GM21825 (cell line): ENCODE measurements at regions not wholly inside any gene's neighbourhood (a gene's known extent, or its start where the extent isn't known, plus 50 kb on each side); places are given as distances from the start of the nearest gene placed in this dataset.

ENCODE experiments used
- ATAC-seq: cut with Tn5 transposase; IDR thresholded peaks from one replicate; pipeline ENCODE4 v1.9.1; 2021; ENCODE audit warnings: mild to moderate bottlenecking, moderate library complexity; ENCODE audit not compliant: unreplicated experiment

- ATAC-seq = no peak
Measured at GRCh38 chr3:28726840-28727239, 378.2 kb upstream of the AZI2 start.

DNA sequence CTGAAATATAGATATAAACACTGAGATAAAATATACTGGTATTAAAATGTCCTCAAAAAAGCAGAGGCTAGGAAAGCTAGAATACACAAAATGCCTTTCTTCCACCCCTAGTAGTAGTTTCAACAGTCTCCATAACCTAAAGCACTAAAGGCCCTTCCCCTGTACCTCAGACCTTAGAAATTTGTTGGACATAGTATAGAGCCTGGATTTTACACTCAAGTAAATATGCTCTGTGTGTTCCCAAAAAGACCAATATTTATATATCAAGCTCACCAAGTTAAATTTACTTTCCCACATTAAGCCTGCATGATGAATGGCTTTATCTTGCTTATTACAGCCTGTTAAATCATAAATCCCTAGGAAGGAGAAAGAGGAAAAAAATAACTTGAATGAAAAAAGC lies 378.7 kb upstream of the AZI2 start:
- ATAC-seq = no peak

DNA sequence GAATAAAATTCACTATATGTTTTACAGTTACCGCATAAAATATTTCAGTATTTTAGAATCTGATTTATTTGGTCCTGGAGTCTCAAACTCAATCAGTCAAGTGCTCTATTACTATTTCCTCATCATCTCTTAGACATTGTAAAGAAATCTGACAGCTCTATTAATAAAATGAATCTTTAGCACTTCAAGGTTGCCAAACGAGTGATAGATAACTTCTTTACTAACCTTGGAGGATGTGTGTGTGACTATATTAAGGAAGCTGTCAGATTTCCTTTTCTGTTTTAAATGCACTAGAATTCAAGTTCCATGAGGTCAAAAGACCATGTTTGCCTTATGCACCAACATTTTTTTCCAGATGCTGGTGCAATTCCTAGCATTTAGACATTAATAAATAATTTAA lies 389.8 kb upstream of the AZI2 start:
- ATAC-seq = no peak

GRCh38 chr3:28739647-28740046 lies 391.0 kb upstream of the AZI2 start:
- ATAC-seq = no peak

- no peak for ATAC-seq
Measured at GRCh38 chr3:28743271-28743670, 394.6 kb upstream of the AZI2 start.

- ATAC-seq = no peak
Measured at GRCh38 chr3:28743831-28744230, 395.2 kb upstream of the AZI2 start.

GRCh38 chr3:28745436-28745835 lies 396.8 kb upstream of the AZI2 start:
- no peak for ATAC-seq

DNA sequence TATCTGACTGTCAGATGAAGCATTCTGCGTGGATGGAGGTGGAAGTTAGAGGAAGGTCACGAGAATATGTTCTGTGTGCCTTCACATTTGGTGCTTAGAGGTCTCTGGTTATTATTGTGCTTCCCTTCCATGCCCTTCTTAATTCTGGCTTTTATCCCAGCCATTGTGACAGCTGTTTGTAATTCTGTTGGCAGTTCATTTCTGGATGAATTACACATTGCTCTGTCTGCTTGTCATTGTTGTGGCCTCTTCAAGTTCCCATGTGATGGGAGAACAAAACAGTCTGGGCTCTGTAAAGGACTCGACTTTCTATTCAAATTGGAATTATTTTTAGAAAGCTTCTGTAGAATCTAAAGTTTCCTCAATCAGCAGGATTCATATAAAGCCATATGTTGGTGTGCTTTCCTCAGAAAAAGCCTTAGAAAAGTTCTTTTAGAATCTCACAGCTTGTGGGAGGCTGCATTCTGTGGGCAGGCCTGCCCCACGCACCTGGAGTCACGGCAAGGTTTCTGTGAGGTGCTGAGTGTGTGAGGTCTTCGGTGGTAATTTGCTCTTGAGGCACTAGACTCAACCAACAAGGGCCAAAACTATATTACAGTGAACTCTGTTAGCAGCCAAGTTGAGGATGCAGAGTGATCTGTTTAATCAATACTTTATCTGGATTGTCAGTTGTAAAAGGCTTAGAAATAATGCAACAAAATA lies 397.4 kb upstream of the AZI2 start:
- ATAC-seq = no peak

- no peak for ATAC-seq
Measured at GRCh38 chr3:28746990-28747389, 398.4 kb upstream of the AZI2 start.

- no peak for ATAC-seq
Measured at GRCh38 chr3:28751864-28752263, 403.2 kb upstream of the AZI2 start.

GRCh38 chr3:28752290-28752689 lies 403.7 kb upstream of the AZI2 start:
- no peak for ATAC-seq

DNA sequence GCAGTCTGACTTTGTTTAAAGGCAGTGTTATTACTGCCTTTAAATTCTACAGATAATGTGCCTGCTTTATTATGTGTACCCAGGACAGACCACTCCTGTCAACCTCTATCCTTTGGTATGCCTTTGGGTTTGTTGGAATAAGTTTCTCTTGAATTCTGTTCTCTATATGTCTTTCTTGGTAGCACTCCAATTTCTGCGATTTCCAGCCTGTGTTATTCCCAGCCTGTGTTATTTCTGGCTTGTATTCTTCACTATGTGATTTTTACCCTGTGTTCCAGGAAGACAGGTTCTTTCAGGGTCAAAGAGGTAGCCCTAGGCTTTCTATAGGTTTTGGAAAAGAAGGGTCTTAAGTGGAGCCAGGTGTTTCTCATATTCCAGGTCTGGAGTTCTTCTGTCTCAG lies 407.4 kb upstream of the AZI2 start:
- no peak for ATAC-seq

DNA sequence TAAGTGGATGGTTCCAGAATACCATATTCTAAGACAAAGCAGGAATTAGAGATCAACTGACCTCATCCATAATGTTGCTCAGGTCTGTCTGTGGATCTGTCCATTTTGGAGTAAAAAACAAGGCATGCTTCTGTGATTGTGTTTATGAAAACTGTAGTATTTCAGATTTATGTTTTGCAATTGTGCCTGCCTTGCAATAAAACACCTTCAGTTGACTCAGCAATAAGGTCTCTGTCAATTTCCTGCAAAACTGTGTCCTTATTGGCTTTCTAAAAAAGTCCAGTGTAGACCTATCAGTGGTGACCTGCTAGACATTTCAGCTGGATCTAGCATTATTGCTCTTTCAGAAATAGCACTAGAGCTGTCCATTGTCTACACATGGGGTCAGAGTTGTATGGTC lies 409.5 kb upstream of the AZI2 start:
- no peak for ATAC-seq

- ATAC-seq = no peak
Measured at GRCh38 chr3:28761375-28761774, 412.8 kb upstream of the AZI2 start.

GRCh38 chr3:28765194-28765593 lies 416.6 kb upstream of the AZI2 start:
- no peak for ATAC-seq

DNA sequence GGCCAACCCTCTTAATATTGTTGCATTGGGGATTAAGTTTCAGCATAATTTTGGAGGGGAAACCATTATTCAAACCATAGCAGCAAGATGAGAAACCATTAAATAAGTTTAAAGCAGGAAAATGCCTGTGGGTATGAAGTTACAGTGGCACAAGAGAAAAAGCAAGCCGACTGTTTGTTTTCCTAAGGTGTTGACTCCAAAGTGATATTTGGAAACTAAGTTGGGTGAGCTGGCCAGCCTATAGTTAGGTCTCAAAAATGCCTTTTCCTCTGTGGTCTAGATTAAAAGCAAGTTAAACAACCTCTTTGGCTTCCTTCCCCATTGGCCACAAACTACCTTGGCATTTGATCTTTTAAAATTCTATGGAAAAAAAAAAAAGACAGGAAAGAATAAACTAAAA lies 419.8 kb upstream of the AZI2 start:
- ATAC-seq = no peak

DNA sequence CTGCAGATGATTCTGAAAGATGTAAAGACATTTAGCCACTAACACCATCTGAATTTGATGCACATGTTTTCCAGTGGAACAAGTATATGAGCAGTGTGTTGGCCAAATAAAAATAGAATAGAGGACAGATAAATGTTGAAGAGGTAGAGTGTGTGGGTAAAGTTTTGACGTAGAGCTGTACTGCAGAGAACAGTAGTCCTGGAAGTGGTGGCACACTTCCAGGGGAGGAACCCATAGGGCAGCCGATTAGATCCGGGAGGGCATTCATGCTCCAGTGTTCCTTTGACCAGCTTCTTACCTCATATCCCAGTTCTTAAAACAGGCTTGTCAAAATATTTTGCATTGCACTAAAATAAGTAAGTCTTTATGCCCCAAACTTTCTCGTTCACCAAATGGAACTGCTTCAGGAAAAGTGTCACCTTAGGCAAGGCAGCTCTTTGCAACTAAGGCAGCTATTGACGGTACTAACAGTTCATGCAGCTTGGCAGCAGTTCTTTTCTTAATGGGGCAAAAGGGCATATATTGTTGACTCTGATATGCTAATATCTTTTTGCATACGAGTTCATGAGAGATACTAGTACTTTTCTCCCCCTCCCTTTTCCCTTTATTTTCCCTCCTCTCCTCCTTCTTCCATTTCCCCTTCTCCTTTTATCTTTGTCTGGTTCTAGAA lies 429.3 kb upstream of the AZI2 start:
- ATAC-seq = no peak

DNA sequence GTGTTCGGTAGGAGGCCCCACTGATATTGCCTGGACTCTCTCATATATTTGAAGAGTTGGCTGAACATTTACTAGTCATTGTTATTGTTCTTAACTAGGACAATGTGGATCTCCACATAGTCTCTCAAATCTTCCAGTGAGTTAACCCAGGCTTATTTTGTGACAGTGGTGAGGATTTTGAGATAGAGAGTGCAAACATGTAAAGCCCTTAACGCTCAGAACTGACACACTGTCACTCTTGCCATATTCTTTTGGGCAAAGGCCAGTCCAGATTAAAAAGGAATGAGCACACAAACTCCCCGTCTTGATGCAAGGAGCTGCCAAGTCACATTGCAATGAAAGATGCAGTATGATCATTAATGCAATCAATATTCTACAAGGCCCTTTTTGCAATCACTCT lies 431.9 kb upstream of the AZI2 start:
- no peak for ATAC-seq

DNA sequence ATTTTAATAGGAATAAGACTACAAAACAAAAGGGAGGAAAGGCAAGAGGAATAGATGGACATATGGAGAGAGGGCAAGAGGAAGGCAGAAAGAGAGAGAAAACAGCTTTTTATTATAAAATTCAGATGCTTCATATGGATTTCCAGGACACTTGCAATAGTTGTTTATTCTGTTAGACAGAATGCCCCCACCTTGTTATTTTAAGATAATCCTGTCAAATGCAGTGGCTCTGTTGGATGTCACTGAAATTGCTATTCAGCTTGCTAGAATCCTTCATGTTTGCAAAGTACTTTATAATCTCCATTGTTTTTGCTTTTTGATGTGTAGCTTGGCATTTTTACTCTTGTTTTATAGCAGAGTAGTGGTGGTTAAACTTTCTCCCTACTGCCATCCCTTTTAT lies 432.4 kb upstream of the AZI2 start:
- ATAC-seq = no peak

GRCh38 chr3:28786446-28786845 lies 437.8 kb upstream of the AZI2 start:
- no peak for ATAC-seq

GRCh38 chr3:28788571-28788970 lies 439.9 kb upstream of the AZI2 start:
- no peak for ATAC-seq

GRCh38 chr3:28791713-28792255 lies 443.2 kb upstream of the AZI2 start:
- ATAC-seq = no peak

DNA sequence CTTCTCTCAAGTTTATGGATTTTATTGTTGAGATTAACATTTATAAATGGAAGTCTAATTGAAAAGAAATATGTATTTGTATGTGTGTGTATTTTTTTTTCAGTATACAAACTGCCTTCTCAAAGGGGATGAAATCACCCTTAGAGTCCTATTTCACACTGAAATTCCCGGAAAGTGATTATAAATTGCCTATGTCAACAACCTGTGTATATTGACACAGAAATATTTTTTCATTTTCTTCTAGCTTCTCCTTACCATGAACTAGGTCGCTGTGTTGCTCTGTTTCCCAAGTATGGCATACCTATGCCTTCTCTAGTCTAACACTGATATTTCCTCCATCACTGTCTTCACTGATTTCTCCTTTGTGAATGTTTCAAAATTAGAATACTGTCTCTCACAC lies 444.0 kb upstream of the AZI2 start:
- ATAC-seq = no peak
